ENCODE measurements at regions not wholly inside any gene's neighbourhood (a gene's known extent, or its start where the extent isn't known, plus 50 kb on each side); places are given as distances from the start of the nearest gene placed in this dataset.

DNA sequence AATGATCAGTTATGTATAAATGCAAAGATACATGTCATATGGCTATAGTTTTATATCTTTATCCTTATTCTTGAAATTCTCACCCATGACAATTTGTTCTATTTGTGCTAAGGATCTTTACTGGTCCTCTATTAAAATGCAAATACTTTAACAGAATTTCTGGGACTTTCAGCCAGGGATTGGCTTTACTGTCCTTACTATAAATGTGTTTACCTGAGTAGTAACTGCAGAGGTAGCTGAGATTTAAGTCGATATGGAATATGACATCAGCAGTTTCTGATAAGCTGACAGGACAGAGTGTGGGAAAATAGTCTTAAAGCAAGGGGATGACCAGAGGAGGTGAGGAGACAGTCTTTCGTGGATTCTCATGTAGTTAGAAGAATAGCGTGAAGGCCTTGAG lies 206.4 kb downstream of the DIO2 start:
- no peak for DNase-seq (ENCODE audit: low read depth)
- TF ChIP-seq, protein P1, sequence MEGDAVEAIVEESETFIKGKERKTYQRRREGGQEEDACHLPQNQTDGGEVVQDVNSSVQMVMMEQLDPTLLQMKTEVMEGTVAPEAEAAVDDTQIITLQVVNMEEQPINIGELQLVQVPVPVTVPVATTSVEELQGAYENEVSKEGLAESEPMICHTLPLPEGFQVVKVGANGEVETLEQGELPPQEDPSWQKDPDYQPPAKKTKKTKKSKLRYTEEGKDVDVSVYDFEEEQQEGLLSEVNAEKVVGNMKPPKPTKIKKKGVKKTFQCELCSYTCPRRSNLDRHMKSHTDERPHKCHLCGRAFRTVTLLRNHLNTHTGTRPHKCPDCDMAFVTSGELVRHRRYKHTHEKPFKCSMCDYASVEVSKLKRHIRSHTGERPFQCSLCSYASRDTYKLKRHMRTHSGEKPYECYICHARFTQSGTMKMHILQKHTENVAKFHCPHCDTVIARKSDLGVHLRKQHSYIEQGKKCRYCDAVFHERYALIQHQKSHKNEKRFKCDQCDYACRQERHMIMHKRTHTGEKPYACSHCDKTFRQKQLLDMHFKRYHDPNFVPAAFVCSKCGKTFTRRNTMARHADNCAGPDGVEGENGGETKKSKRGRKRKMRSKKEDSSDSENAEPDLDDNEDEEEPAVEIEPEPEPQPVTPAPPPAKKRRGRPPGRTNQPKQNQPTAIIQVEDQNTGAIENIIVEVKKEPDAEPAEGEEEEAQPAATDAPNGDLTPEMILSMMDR (IDR thresholded peaks at IDR 0.05; ENCODE audit: insufficient read depth, low read length) = no peak
- no peak overlapping the region for H3K4me3 ChIP-seq (ENCODE audit: low read depth, low read length)

DNA sequence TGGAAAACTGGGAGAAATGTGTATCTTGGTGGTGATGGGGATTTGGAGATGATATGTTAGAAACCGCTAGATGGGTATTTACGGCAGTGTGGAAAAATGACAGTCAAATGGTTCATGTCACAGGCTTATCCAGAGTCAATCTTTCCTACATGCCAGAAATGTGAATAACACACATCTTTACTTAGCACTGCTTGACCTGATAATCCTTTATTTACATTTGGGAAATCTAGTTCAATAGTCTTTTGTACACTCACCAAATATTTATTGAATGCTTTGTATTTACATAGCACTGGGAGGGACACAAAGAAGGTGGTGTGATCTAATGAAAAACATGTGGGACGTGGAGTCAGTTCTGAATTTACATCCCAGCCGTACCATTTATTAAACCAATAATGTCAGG lies 208.2 kb downstream of the DIO2 start:
- TF ChIP-seq, protein P1 (IDR thresholded peaks at IDR 0.05; ENCODE audit: insufficient read depth, low read length) = no peak
- DNase-seq (ENCODE audit: low read depth) = no peak
- no peak overlapping the region for H3K4me3 ChIP-seq (ENCODE audit: low read depth, low read length)

DNA sequence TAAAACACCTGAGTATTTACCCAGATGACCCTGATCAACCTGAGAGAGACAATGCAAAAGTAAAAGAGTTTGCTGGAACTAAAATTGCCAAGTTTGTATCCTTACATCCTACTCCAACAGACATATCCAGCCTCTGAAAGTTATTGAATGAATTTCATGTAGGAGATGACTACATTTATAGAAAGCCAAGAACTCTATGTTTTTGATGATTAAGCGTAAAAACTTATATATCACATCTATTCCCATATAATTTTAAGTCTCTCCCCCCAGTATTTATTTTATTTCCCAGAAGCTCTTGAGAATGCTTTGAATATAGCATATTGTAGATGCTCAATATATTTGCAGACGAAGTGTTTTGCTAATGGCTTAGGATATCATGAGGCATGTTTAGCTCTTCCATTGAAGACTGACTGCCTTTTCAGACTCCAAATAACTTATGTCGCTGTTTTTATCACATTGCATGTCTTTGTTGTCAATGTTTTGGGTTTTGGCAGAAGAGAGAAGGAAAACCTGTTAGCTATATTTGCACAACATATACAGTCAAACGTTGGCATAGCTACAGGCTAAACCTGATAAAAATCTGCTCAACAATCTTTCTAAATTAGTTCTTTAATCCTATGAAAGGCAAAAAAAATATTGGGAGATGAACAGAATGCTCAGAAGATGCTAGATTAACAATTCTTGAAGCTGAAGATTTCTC lies 213.6 kb downstream of the DIO2 start:
- DNase-seq (ENCODE audit: low read depth) = no peak
- no peak overlapping the region for H3K4me3 ChIP-seq (ENCODE audit: low read depth, low read length)
- TF ChIP-seq, protein P1 (IDR thresholded peaks at IDR 0.05; ENCODE audit: insufficient read depth, low read length) = no peak

DNA sequence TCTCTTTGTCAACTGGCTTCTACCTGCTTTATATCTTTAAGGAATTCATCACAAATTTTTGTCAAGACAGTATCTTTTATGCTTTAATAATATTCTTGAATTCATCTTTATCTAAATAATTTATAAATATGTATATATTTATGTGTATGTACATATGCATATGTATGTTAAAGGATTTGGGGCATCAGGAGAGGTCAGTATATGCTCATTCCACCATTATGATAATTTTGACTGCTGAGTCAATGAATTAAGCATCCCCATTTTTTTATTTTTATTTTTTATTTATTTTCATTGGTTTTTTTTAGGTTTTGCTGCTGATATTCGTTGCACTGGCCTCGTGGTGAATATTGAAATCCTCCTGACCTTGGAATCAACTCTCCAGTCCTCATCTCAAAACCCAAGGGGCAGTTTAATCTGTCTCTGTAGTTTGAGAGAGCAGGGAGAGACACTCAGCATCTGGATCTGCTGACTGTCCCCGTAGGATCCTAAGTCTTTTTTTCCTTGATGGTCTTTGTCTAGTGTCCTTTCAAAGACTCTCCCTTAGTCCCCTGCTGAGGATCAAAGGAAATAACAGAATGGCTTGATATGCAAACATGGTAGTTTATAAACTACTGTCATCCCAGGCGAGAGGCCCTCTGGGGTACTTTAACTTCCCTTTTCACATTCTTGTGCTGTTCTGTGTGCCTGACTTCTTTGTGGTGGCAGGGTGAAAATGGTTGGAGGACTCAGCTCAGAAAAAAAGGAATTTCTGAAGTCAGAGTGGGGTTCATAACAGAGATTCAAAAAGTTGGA lies 218.7 kb downstream of the DIO2 start:
- DNase-seq (ENCODE audit: low read depth) = no peak
- TF ChIP-seq, protein P1 (IDR thresholded peaks at IDR 0.05; ENCODE audit: insufficient read depth, low read length) = no peak
- no peak overlapping the region for H3K4me3 ChIP-seq (ENCODE audit: low read depth, low read length)

DNA sequence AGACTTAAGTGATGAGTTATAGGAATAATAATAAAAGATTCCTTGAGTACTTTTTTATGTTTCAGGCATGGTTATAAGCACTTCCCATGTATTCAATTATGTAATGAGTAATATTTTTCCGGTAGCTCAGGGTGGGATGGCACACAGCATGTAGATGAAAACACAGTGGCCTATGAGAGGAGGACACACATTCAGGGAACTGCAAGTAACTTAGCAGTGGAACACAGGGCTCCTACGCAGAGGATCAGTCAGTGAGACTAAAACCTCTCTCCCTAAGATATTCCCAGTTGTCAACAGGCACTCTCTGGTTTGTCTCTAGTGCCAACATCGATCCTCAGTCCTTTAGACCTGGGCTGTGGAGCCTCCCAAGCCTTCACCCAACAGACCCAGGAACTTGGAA lies 219.4 kb downstream of the DIO2 start:
- TF ChIP-seq, protein P1 (IDR thresholded peaks at IDR 0.05; ENCODE audit: insufficient read depth, low read length) = no peak

DNA sequence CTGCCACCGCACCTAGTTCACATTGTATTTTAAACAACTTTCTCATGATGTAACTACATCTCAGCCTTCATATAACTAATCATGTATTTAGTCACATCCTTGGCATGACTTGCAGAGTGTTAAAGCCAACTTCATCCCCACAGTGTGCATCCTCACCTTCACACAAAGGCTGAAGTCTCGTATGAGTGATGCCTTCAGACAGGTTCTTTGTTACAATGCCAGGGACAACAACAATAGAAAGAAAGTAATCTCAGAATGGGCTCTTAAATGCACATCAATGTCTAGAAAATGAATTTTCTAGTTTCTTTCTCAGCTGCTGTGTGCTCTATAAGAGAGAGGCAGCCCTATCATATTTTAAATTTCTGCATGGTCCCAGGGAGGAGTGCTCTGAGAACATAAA lies 221.3 kb downstream of the DIO2 start:
- DNase-seq (ENCODE audit: low read depth) = no peak
- H3K4me3 ChIP-seq (ENCODE audit: low read depth, low read length) = no peak overlapping the region
- TF ChIP-seq, protein P1 (IDR thresholded peaks at IDR 0.05; ENCODE audit: insufficient read depth, low read length) = no peak

More for the DNA sequence above, 219.4 kb downstream of the DIO2 start:
- no peak for DNase-seq (ENCODE audit: low read depth)
- H3K4me3 ChIP-seq (ENCODE audit: low read depth, low read length) = no peak overlapping the region

Data from fibroblast of the aortic adventitia (primary cell).